ENCODE measurements at regions not wholly inside any gene's neighbourhood (a gene's known extent, or its start where the extent isn't known, plus 50 kb on each side); places are given as distances from the start of the nearest gene placed in this dataset.

- CTCF ChIA-PET (ENCODE audit: low intra/inter-chr PET ratio, low total read pairs), result no interaction called here
- FAIRE-seq (no peak), ATAC-seq (no peak), DNase-seq (ENCODE audit: low spot score) (no peak)
- H3K36me3 ChIP-seq (replicated peaks in 1 of 2; ENCODE audit: control insufficient read depth in 1 of 2, insufficient read depth in 2 of 2, low read length in 2 of 2), result no peaks in the 10 kb centered on the region
- no peaks in the 10 kb centered on the region for H3K4me1 ChIP-seq (ENCODE audit: insufficient read depth, low read length)
- no peaks in the 10 kb centered on the region for H3K79me2 ChIP-seq (ENCODE audit: insufficient read depth, low read length)
- H3K27ac ChIP-seq (ENCODE audit: extremely low read length, insufficient read depth, low read length), result no peak overlapping the region
- in situ Hi-C loops (cut with HindIII; ENCODE audit: extremely low pct_ligation_motif_present, low pct_unique_long_range_greater_than_20kb), result no loop called here
- H2AFZ ChIP-seq (ENCODE audit: low read length), result no peak overlapping the region
- WGBS (ENCODE audit: low lambda C conversion rate), result 0% methylated on average over 1 of the region's 1 CpG
- no peaks in the 10 kb centered on the region for H3K9me3 ChIP-seq (ENCODE audit: low read length)
- no peak overlapping the region for H3K4me2 ChIP-seq (ENCODE audit: low read depth, low read length)
- H3K9ac ChIP-seq (ENCODE audit: insufficient read depth, low read depth, low read length), result no peak overlapping the region
- H3K27me3 ChIP-seq (ENCODE audit: control insufficient read depth in 1 of 2, insufficient read depth in 2 of 2, low read length in 2 of 2), result no peaks in the 10 kb centered on the region
- TF ChIP-seq MAFG (CRISPR knock-in tag; IDR thresholded peaks at IDR 0.05) (no peak), ZNF768 (CRISPR knock-in tag; IDR thresholded peaks at IDR 0.05) (no peak), HNRNPUL1 (IDR thresholded peaks at IDR 0.05; ENCODE audit: low read depth, low read length) (no peak), ZNF446 (CRISPR knock-in tag; IDR thresholded peaks at IDR 0.05) (no peak), ZNF256 (CRISPR knock-in tag; conservative IDR thresholded peaks at IDR 0.05) (no peak), CHD2 (IDR thresholded peaks at IDR 0.05; ENCODE audit: low read depth, low read length) (no peak), STAG1 (CRISPR knock-in tag; IDR thresholded peaks at IDR 0.05) (no peak), ZNF782 (CRISPR knock-in tag; IDR thresholded peaks at IDR 0.05; ENCODE audit: borderline replicate concordance) (no peak), ISL2 (CRISPR knock-in tag; IDR thresholded peaks at IDR 0.05) (no peak)
- TF ChIP-seq, protein P1, sequence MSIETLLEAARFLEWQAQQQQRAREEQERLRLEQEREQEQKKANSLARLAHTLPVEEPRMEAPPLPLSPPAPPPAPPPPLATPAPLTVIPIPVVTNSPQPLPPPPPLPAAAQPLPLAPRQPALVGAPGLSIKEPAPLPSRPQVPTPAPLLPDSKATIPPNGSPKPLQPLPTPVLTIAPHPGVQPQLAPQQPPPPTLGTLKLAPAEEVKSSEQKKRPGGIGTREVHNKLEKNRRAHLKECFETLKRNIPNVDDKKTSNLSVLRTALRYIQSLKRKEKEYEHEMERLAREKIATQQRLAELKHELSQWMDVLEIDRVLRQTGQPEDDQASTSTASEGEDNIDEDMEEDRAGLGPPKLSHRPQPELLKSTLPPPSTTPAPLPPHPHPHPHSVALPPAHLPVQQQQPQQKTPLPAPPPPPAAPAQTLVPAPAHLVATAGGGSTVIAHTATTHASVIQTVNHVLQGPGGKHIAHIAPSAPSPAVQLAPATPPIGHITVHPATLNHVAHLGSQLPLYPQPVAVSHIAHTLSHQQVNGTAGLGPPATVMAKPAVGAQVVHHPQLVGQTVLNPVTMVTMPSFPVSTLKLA (IDR thresholded peaks at IDR 0.05), result no peak
- POLR2A ChIA-PET, result no interaction called here
- intact Hi-C loops (cut with micrococcal nuclease; ENCODE audit: unreplicated experiment), result no loop called here
- no peak overlapping the region for H3K4me3 ChIP-seq (replicated peaks in 1 of 3; ENCODE audit: insufficient read depth in 1 of 3, low read depth in 2 of 3, low read length in 3 of 3)
- no TSS peak for BruUV-seq (replicated peaks)
- no peaks in the 10 kb centered on the region for H4K20me1 ChIP-seq (ENCODE audit: insufficient read depth, low read length)
Observed at GRCh38 chr5:33319151-33319550, 121.6 kb upstream of the TARS1 start.

DNA sequence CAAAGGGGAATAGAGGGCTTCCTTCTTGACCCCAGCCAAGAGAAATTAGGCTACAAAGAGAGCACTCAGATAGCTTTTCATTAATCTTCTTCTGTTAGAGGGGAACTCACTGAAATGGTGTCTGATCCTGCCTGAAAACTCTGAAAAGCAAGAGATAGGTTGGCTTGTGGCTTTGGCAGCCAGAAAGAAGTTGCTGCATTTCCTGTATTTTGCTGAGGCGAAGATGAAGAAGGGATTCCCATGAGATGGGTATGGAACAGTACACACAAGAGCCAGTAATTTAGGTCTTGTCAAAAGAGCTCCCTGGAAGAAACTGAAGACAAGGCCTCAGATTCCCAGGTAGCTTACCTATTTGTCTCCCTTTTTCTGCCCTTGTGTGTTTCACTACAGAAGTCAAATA lies 120.9 kb upstream of the TARS1 start:
- BruUV-seq (replicated peaks), result no TSS peak
- CTCF ChIA-PET (ENCODE audit: low intra/inter-chr PET ratio, low total read pairs), result no interaction called here
- no peaks in the 10 kb centered on the region for H4K20me1 ChIP-seq (ENCODE audit: insufficient read depth, low read length)
- no peak overlapping the region for H2AFZ ChIP-seq (ENCODE audit: low read length)
- no peaks in the 10 kb centered on the region for H3K4me1 ChIP-seq (ENCODE audit: insufficient read depth, low read length)
- in situ Hi-C loops (cut with HindIII; ENCODE audit: extremely low pct_ligation_motif_present, low pct_unique_long_range_greater_than_20kb) (no loop called here), intact Hi-C loops (cut with micrococcal nuclease; ENCODE audit: unreplicated experiment) (no loop called here)
- no peak overlapping the region for H3K4me2 ChIP-seq (ENCODE audit: low read depth, low read length)
- H3K27ac ChIP-seq (ENCODE audit: extremely low read length, insufficient read depth, low read length), result no peak overlapping the region
- WGBS (ENCODE audit: low lambda C conversion rate), result 0% methylated on average over 1 of the region's 1 CpG
- H3K9me3 ChIP-seq (ENCODE audit: low read length), result no peaks in the 10 kb centered on the region
- no peak overlapping the region for H3K9ac ChIP-seq (ENCODE audit: insufficient read depth, low read depth, low read length)
- ATAC-seq (no peak), FAIRE-seq (no peak), DNase-seq (ENCODE audit: low spot score) (no peak)
- POLR2A ChIA-PET, result no interaction called here
- H3K4me3 ChIP-seq (replicated peaks in 1 of 3; ENCODE audit: insufficient read depth in 1 of 3, low read depth in 2 of 3, low read length in 3 of 3), result no peak overlapping the region
- no peaks in the 10 kb centered on the region for H3K79me2 ChIP-seq (ENCODE audit: insufficient read depth, low read length)
- no peaks in the 10 kb centered on the region for H3K27me3 ChIP-seq (ENCODE audit: control insufficient read depth in 1 of 2, insufficient read depth in 2 of 2, low read length in 2 of 2)
- no peak for TF ChIP-seq ZNF382 (CRISPR knock-in tag; IDR thresholded peaks at IDR 0.05; ENCODE audit: borderline replicate concordance)
- TF ChIP-seq PAX8 (CRISPR knock-in tag; IDR thresholded peaks at IDR 0.05; ENCODE audit: borderline replicate concordance), result no peak
- no peak for TF ChIP-seq ZNF205 (CRISPR knock-in tag; IDR thresholded peaks at IDR 0.05)
- no peak for TF ChIP-seq NR2F2 (IDR thresholded peaks at IDR 0.05; ENCODE audit: borderline replicate concordance, low read depth)
- no peaks in the 10 kb centered on the region for H3K36me3 ChIP-seq (replicated peaks in 1 of 2; ENCODE audit: control insufficient read depth in 1 of 2, insufficient read depth in 2 of 2, low read length in 2 of 2)
